Myocyte (in vitro differentiated cells): ENCODE measurements at regions not wholly inside any gene's neighbourhood (a gene's known extent, or its start where the extent isn't known, plus 50 kb on each side); places are given as distances from the start of the nearest gene placed in this dataset.
A peak's percentile ranks its signal among the peaks of the same experiment; 100 is the strongest.

Experiments used
- DNase-seq: peaks from one replicate; pipeline ENCODE4 v3.0.0-alpha.2; 2012; ENCODE audit warnings: low read depth

DNA sequence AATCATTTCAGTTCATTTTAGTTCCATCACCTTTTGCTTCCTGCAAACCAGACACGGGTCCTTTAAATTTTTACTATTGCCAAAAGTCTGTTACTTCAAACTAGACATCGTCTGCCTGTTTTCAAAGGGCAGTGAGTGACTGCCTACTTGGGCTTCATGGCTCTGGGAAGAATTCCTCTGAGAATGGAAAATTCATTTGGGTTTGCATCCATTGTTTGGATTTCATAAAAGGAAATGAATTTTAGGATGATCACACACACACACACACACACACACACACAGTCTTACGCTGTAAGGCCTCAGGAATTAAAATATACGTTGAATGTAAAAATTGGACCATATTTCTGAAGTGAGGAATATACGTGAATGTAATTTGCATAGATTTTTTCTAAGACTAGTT, 1584.3 kb upstream of the ACVR2A start:
- DNase-seq = no peak

DNA sequence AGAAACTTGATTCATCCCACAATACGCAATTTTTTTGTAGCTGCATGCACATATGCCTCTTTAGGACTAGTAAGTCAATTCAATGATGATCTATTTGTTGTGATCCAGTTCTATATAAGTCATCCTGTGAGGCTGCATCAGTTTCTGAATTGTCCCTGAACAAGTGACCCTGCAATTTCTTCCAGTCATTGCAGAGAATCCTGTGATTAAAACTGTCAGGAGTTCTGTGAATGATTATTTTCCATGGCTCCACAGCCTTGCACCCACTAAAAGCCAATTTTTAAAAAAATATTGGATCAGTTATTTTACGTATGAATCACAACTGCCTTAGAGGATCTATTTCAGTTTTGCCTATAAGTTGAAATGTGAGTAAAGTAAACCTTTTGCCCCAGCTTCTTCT, 1585.0 kb upstream of the ACVR2A start:
- no peak for DNase-seq

DNA sequence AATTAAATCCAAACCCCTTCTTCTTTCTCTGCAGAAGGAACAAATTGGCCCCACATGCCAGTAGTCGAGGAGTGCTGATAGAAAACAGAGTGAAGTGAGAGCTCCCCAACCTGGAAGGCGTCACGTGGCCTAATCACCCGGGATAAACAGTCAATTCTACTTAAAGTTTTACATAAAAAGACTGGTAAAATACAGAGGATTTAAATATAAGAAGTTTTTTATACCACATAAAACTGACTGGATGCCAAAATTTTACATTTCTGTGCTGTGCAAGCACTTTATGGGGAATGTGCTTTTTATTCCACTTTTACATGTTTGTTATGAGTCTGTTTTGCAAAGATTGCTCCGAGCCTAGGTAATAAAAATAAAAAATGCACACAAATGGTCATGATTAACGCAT, 1586.8 kb upstream of the ACVR2A start:
- DNase-seq = no peak

DNA sequence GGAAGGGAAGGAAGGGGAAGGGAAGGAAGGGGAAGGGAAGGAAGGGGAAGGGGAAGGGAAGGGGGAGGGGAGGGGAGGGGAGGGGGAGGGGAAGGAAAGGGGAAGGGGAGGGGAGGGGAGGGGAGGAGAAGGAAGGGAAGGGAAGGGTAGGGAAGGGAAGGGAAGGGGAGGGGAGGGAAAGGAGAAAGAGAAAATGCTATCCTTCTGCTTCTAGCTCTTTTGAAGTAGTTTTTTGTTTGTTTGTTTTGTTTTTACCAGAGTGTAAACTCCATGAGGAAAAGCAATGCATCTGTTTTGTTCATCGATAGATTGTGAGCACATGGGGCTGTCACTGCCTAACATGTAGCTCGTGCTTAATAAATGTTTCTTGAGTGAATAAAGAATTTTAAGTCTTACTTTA, 1592.7 kb upstream of the ACVR2A start:
- DNase-seq = no peak

DNA sequence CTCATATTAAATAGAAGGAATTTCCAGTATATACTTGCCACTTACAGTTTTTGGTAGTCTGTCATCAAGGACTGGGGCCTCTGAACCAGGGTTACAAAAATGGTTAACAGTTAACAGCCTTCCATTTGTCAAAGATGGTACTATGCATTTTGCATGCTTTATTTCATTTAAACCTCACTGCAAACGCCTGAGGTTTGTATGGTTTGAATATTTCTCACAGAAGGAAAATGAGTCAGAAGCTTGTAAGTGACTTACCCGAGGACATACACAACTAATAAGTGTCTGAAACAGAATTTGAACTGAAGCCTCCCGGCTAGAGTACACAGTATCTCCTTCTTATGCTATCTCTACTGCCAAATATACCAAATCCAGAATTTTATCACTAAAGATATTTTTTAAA, 1593.5 kb upstream of the ACVR2A start:
- no peak for DNase-seq

DNA sequence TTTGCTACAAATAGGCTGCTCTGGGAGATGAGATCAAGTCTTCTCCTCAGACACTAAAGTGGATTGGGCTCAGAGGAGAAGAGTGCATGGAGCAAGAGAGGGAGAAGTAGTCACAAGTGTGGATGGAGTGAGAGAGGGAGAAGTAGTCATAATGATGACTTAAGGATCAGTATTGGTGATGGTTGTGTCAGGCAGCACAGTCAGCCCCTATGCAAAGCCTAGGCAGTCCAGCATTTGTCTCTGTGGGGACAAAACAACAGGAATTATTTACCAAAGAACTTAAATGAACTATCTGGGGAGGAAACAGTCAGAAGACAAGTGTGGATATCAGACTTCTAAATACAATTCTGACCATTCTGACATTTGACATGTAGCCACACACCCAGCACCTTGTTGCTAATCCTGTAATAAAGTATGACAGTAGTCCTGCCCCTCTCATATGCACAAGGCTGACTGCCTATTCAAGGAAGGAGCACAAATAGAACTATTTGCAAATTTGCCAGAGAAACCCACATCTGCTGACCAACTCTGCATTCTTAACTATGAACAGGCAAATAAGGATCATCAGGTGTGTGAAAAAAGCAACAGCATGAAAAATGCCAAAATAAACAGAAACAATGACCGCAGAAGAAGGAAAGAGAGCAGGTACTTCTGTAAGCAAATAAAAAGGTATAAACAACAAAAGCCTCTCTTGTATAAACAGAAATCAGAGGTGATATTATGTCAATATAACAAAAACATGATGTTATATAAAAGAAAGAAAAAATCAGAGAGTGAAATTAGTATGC, 1597.9 kb upstream of the ACVR2A start:
- no peak for DNase-seq

DNA sequence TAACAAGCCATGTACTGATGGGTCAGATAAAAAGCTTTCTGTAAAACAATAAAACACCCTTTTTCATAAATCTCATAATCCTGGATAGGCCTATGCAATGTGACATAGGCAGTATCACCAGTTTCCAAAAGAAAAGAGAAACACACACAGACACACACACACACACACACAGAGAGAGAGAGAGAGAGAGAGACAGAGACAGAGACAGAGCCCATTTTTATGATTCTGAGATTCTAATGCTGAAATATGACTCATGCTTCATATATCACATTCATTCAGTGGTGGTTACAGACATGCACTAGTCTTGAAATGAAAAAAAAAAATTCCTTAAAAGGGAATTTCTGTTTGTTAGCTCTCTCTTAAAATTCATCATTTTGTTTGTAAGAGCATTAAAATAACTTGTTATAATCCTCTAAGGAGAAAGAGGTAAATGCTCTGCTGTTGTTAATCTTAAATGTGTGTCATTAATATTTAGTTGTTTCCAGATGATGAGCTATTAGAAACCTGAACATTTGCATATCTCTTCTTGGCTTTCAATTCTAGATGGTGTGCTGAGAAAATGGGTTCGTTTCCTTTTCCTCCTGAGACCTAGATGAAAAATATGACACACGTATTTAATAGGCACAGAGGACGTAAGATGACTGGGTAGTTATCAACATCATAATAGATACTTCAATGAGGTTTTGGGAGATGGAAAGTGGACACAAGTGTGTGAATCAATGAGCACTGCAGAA, 1598.7 kb upstream of the ACVR2A start:
- DNase-seq = no peak

DNA sequence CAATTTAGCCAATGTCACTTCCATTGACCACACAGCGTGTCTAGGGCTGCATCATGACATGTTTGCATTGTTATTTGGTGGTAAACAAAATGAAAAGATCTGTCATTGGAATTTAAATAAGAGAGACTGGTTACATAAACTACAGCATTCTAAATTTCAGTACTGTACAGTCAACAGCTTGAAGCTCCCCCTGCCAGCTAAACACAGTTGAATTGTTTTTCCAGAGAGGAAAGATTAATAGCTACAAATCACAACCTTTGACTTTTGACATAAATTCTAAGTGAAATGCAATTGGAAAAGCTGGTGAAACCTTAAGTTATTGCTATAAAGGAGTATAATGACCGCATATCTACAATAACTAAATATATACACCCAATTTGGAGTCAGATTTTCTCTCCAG, 1600.0 kb upstream of the ACVR2A start:
- DNase-seq = no peak

DNA sequence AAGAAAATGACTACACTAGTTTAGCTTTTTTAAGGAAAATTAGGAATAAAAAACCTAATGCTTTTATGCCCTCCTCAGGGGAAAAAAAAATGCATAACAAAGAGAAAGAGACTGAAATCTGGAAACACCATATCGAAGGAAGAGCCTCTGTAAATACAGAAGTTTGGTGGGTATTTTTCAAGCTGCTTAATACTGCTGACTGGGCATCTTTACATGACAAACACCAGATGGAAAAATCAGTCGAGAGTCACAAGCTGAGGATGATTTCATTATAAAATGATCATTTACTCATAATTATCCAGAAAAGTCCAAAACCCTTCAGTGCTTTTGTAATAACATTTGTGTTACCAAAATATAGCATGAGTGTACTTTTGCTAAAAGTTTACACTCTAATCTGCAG, 1600.7 kb upstream of the ACVR2A start:
- DNase-seq = no peak

DNA sequence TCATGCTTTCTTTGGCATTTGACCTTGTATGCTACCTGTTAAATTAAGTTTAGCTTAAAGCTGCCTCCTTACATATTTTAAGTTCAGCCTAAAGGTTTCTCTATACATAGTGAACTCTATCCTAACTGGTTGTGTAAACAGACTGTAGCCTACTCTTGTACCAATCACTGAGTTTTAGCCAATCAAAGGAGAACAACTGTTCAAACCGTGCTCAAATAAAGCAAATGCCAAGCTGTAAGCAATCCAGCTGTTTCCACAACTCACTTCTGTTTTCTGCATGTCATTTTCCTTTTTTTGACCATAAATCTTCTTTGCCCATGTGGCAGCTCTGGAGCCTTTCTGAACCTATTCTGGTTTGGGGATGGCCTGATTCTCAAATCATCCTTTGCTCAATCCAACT, 1603.8 kb upstream of the ACVR2A start:
- peak; percentile 48 for DNase-seq

DNA sequence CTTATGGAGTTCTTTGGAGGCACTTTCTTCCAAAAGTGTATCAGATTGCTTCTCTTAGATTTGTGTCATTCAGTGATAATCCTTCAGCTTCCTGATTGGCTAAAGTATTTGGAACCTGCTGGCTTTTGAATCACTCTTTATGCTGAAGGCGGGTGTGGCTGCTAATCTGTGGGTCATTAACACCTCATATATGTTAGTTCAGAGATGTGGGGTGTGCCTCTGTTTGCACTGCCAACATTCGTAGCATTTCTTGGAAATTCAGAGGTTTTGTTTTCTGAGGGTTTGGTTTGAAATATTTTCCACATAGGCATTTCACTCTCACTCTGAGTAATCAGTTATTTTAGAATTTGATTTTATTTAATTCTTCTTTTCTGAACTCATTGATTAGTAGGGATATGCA, 1604.4 kb upstream of the ACVR2A start:
- no peak for DNase-seq

DNA sequence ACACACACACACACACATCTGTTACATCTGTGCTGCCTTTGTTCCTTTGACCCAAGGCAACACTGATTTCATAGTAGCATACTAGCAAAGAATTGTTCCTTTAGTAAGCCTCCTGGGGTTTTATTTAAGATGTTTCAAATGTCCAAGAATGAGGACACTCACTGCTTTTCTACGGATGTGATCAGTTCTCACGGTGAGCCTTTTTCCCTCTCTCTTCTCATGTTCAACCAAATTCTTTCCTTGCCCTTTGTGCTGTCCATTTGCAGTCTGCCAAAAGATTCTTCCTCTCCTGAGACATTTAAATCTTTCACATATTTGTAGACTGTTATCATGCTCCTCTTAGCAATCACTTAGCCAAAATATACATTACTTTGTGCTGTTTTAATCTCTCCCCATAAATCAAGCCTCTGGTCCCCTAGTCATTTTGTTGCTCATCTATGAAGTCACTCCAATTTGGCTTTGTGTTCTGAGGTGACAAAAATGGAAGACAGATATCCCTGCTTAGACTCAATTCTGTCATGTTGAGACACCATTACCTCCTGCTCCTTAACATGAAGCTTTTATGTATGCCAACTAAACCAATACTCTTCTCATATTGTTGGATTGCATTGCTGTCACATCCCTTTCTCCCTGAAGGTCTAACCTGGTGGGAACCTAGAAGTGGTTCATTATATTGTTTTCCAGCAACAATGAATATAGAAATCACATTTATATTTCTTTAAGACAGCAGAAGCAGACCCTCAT, 1605.3 kb upstream of the ACVR2A start:
- DNase-seq = peak; percentile 31

DNA sequence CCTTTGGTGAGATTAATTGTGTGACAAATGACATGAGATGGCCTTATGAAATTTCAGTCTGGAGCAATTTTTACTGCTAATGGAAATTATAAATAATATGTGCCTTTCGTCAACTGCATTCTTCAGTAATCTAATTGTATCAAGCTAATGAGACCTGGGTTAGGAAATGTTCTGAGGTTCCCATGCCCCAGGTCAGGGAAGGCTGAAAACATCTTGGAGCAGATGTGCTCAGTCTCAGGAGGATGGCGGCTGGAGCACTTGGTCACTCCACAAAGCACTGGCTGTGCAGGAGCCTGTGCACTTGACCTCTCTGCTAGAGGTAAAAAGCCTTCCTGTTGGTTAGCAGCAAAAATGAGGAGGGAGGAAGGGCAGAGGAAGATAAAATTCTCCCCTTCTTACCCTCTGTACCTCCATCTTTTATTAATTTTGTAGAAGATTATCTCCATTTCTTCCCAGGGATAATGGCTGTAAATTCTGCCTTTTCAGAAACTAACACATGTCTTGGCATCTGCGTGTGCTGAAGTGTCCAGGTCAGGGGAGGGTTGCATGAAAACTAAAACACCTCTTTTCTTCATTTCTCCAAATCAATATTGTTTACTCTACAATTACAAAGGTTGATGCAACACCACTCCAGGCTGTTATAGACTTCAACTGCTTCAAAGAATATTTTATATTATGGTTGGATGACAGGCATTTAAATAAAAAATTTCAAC, 1606.4 kb upstream of the ACVR2A start:
- DNase-seq = no peak

DNA sequence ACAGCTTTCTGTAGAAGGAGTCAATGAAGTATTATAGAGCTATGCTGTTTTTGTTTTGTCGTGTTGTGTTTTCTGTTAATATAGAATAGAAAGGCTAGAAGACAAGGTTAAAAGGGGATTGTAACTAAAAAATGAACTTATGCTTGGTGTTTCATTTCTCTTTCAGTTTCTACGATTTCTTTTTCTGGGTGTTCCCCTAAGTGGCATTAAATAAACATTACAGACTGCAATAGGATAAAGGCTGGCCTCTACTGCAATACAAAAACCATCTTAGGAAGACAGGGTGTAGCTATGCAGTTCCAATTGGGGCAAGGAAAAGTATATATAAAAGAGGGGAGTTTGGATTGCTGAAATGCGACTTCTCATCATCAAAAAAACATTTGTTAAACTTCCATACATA, 1609.7 kb upstream of the ACVR2A start:
- no peak for DNase-seq

DNA sequence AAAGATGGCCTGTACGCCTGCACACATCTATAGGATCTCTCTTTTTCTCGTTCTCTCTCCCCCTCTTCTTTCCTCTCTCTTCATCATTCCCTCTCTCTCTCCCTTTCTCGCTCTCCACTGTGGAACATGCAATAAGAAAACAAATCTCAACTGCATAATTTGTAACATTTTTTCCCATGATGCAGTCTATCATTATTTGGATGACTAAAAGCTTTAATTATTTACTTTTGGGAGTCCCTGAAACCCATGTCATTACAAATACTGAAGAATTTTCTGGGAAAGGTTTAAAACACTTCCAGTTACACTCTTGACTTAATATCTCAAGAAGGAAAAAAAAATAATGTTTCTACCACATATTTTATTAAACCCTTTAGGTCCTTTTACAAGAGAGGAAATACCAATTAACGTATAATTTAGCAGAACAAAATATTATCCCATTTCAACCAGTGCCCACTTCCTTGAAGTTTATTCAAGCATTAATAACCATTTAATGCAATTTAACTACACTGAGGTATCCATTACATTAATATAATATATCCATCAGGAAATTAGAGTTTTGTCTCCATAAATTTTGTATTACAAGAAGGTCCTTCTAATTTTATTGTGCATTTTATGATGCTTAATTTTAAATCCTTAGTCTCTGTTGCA, 1615.2 kb upstream of the ACVR2A start:
- DNase-seq = no peak

DNA sequence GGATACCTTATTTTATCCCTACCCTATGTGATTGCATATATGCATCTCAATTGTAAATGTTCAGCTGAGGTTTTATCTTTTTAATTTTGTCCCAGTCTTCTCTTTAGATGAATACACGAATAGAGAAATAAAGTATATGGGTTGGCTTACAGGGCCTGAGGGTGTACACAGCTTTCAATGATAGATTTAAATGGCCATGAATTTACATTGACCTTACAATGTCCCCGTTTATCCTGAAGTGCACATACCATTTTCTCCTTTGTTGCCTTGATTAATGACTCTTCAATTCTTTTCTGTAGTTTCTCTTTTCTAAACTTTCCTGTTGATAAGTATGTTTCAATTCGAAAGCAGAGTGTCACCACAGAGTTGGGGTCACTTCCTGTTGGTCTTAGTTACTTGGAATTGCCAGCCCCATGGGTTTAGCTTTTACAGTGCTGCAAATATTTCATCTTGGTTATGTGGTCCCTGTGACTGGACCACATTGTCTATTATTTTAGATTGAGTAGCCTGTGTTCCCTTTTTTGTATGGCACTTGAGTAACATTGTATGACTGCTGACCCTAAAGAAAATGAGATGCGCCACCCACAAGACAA, 1616.3 kb upstream of the ACVR2A start:
- DNase-seq = no peak

DNA sequence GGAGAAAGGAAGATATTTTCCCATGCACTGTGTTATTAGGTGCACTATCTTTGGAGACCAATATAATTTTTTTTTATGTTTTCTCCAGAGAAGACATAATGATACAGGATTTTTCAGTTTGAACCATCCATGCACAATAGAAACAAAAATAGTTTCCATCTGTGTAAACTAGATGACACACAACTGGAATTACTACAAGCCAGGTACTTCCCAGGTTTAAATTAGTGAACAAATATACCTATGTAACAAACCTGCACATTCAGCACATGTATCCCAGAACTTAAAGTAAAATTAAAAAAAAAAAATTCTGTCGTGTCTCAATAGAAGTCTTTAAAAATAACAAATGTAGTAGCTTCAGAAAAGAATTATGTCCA, 1616.8 kb upstream of the ACVR2A start:
- no peak for DNase-seq

DNA sequence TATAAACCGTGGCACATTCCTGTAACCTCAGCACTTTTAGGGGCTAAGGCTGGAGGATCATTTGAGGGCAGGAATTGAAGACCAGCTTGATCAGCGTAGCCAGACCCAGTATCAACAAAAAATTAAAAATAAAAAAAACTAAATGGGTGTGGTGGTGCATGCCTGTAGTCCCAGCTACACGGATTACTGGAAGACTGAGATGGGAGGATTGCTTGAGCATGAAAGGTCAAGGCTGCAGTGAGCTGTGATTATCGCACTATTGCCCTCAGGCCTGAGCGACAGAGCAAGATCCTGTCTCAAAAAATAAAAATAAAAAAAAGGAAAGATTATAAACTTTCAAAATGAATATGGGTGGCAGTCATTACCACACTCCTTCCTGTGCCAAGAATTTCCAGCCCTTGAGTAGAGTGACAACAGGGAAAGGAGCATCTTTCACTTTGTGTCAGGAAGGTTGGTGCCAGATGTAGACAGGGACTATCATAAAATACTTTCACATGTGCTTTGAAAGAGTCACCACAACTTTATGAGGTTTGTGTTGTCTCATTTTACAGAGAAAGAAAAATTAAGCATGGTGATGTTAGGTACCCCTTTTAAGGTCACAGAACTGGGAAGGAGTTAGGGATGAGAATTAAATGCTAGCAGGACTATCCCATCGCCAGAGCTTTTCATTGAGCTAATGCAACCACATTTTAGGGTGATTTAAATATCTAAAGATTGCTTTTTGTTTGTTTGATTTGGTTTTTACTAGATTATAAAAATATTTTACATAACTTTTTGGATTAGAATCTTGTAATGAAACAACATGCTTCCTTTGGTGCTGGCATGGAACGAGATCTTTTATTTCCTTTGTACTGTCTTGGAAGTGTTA, 1617.4 kb upstream of the ACVR2A start:
- no peak for DNase-seq

DNA sequence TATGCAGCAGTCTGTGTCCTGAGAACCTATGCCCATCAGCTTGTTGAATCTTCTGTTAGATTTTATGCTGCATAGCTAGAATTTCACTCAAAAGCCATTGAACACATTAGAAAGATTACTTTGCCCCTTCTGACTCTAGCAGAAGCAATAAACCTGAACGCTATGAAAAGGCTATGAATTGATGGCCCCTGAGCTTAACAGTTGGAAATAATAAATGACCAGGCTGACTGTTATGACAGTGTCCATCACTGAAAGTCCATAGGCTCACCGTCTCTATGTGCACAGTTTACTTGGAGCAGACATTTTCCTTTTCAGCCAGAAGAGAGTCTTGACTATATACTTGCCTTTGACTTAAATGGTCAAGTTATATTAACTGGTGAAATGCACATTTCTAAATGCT, 1618.8 kb upstream of the ACVR2A start:
- no peak for DNase-seq

DNA sequence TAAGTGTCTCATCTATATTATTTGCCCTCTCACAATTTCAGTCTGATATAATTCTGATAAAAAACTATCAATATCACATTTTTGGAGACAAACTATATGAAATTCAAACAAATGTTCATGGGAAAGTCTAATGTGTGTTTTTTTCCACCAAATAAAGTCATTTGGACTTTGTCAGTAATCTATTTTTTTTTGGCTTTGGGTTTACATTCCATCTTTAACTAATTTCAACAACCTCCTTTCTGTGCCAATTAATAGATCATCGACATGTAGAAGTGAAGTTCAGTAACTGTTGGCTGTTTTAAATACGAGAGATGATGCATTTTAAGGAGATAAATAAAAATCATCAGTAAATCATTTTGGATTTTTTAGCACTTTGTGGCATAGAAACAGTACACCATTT, 1623.0 kb upstream of the ACVR2A start:
- DNase-seq = no peak
